Activated T-helper 2 cell treated with anti-CD3 and anti-CD28 coated beads, Interferon-gamma antibody, Interleukin-2, Interleukin-4, amounts not matched to agents 10 μg/mL and 5 μg/mL and 100 μg/mL, durations not matched to agents 14 hours and 24 hours and 36 hours (primary cell): ENCODE measurements at regions not wholly inside any gene's neighbourhood (a gene's known extent, or its start where the extent isn't known, plus 50 kb on each side); places are given as distances from the start of the nearest gene placed in this dataset.

Experiments used
- DNase-seq: peaks from one replicate; pipeline ENCODE4 v3.0.0; 2021; ENCODE audit warnings: low spot score
- H3K27ac Mint-ChIP-seq: one replicate; pipeline ENCODE4 v1.8.0; 2021; ENCODE audit warnings: mixed read lengths
- H3K27me3 Mint-ChIP-seq: one replicate; pipeline ENCODE4 v1.8.0; 2021; ENCODE audit warnings: low read depth, mixed read lengths
- H3K36me3 Mint-ChIP-seq: one replicate; pipeline ENCODE4 v1.8.0; 2021; ENCODE audit warnings: low read depth, mixed read lengths
- H3K4me1 Mint-ChIP-seq: one replicate; pipeline ENCODE4 v1.8.0; 2021; ENCODE audit warnings: low read depth, mixed read lengths
- H3K4me3 Mint-ChIP-seq: one replicate; pipeline ENCODE4 v1.8.0; 2021; ENCODE audit warnings: low read depth, mild to moderate bottlenecking, moderate library complexity, mixed read lengths
- H3K9me3 Mint-ChIP-seq: one replicate; pipeline ENCODE4 v1.8.0; 2021; ENCODE audit warnings: mixed read lengths
- intact Hi-C: fragments of 100-400 bp; cut with micrococcal nuclease; formaldehyde crosslinking; loops from one replicate; pipeline ENCODE4 v1.15.1; 2023

GRCh38 chr20:22471156-22471836 lies 113.1 kb downstream of the FOXA2 start:
- H3K4me3 Mint-ChIP-seq = no peak overlapping the region

GRCh38 chr20:22470620-22471026 lies 113.7 kb downstream of the FOXA2 start:
- no peaks in the 10 kb centered on the region for H3K36me3 Mint-ChIP-seq
- intact Hi-C loops = no loop called here
- no peak overlapping the region for H3K4me3 Mint-ChIP-seq
- H3K4me1 Mint-ChIP-seq = no peaks in the 10 kb centered on the region
- no peak for DNase-seq
- H3K27ac Mint-ChIP-seq = no peak overlapping the region
- H3K9me3 Mint-ChIP-seq = peaks cover 13% of the 10 kb centered on the region
- H3K27me3 Mint-ChIP-seq = no peaks in the 10 kb centered on the region

More at GRCh38 chr20:22471156-22471836, 113.1 kb downstream of the FOXA2 start:
- no peaks in the 10 kb centered on the region for H3K4me1 Mint-ChIP-seq
- peaks cover 13% of the 10 kb centered on the region for H3K9me3 Mint-ChIP-seq
- no peak overlapping the region for H3K27ac Mint-ChIP-seq
- DNase-seq = no peak
- H3K27me3 Mint-ChIP-seq = no peaks in the 10 kb centered on the region
- intact Hi-C loops = no loop called here
- H3K36me3 Mint-ChIP-seq = no peaks in the 10 kb centered on the region

- no peak overlapping the region for H3K27ac Mint-ChIP-seq
- DNase-seq = no peak
- no peak overlapping the region for H3K4me3 Mint-ChIP-seq
- peaks cover under 1% of the 10 kb centered on the region for H3K9me3 Mint-ChIP-seq
- intact Hi-C loops = no loop called here
- H3K36me3 Mint-ChIP-seq = no peaks in the 10 kb centered on the region
- no peaks in the 10 kb centered on the region for H3K27me3 Mint-ChIP-seq
- H3K4me1 Mint-ChIP-seq = no peaks in the 10 kb centered on the region
Measured at GRCh38 chr20:22466447-22467171, 117.8 kb downstream of the FOXA2 start.

- Mint-ChIP-seq H3K27me3 (no peaks in the 10 kb centered on the region), H3K36me3 (no peaks in the 10 kb centered on the region), H3K4me1 (no peaks in the 10 kb centered on the region), H3K27ac (no peak overlapping the region), H3K9me3 (no peaks in the 10 kb centered on the region), H3K4me3 (no peak overlapping the region)
- DNase-seq = no peak
- intact Hi-C loops = no loop called here
Measured at GRCh38 chr20:22465622-22466446, 118.5 kb downstream of the FOXA2 start.

GRCh38 chr20:22464312-22465003 lies 119.9 kb downstream of the FOXA2 start:
- Mint-ChIP-seq H3K27me3 (no peaks in the 10 kb centered on the region), H3K27ac (no peak overlapping the region), H3K4me1 (no peaks in the 10 kb centered on the region), H3K9me3 (no peaks in the 10 kb centered on the region), H3K36me3 (no peaks in the 10 kb centered on the region), H3K4me3 (no peak overlapping the region)
- no peak for DNase-seq
- intact Hi-C loops = no loop called here

- Mint-ChIP-seq H3K4me3 (no peak overlapping the region), H3K27me3 (no peaks in the 10 kb centered on the region), H3K9me3 (no peaks in the 10 kb centered on the region), H3K4me1 (no peaks in the 10 kb centered on the region), H3K27ac (no peak overlapping the region), H3K36me3 (no peaks in the 10 kb centered on the region)
- intact Hi-C loops = no loop called here
- no peak for DNase-seq
Measured at GRCh38 chr20:22462975-22463914, 121.1 kb downstream of the FOXA2 start.

GRCh38 chr20:22460803-22461202 lies 123.6 kb downstream of the FOXA2 start:
- no peak overlapping the region for H3K27ac Mint-ChIP-seq
- intact Hi-C loops = no loop called here
- no peak overlapping the region for H3K4me3 Mint-ChIP-seq
- H3K27me3 Mint-ChIP-seq = no peaks in the 10 kb centered on the region
- H3K4me1 Mint-ChIP-seq = no peaks in the 10 kb centered on the region
- H3K36me3 Mint-ChIP-seq = no peaks in the 10 kb centered on the region
- no peaks in the 10 kb centered on the region for H3K9me3 Mint-ChIP-seq
- DNase-seq = no peak

- Mint-ChIP-seq H3K27ac (no peak overlapping the region), H3K4me3 (no peak overlapping the region), H3K9me3 (no peaks in the 10 kb centered on the region), H3K27me3 (no peaks in the 10 kb centered on the region), H3K4me1 (no peaks in the 10 kb centered on the region), H3K36me3 (no peaks in the 10 kb centered on the region)
- no peak for DNase-seq
- intact Hi-C loops = no loop called here
Measured at GRCh38 chr20:22460231-22460630, 124.1 kb downstream of the FOXA2 start.

GRCh38 chr20:22459754-22460153 lies 124.6 kb downstream of the FOXA2 start:
- H3K27me3 Mint-ChIP-seq = no peaks in the 10 kb centered on the region
- intact Hi-C loops = no loop called here
- H3K4me1 Mint-ChIP-seq = no peaks in the 10 kb centered on the region
- no peaks in the 10 kb centered on the region for H3K9me3 Mint-ChIP-seq
- H3K27ac Mint-ChIP-seq = no peak overlapping the region
- no peak for DNase-seq
- H3K4me3 Mint-ChIP-seq = no peak overlapping the region
- no peaks in the 10 kb centered on the region for H3K36me3 Mint-ChIP-seq

GRCh38 chr20:22456109-22456508 lies 128.3 kb downstream of the FOXA2 start:
- H3K36me3 Mint-ChIP-seq = no peaks in the 10 kb centered on the region
- no peak overlapping the region for H3K4me3 Mint-ChIP-seq
- no peaks in the 10 kb centered on the region for H3K27me3 Mint-ChIP-seq
- intact Hi-C loops = no loop called here
- no peaks in the 10 kb centered on the region for H3K9me3 Mint-ChIP-seq
- no peak for DNase-seq
- H3K4me1 Mint-ChIP-seq = no peaks in the 10 kb centered on the region
- H3K27ac Mint-ChIP-seq = no peak overlapping the region

GRCh38 chr20:22455259-22455658 lies 129.1 kb downstream of the FOXA2 start:
- Mint-ChIP-seq H3K9me3 (no peaks in the 10 kb centered on the region), H3K36me3 (no peaks in the 10 kb centered on the region), H3K27me3 (no peaks in the 10 kb centered on the region), H3K27ac (no peak overlapping the region), H3K4me3 (no peak overlapping the region), H3K4me1 (no peaks in the 10 kb centered on the region)
- DNase-seq = no peak
- intact Hi-C loops = no loop called here
